Epithelial cell of esophagus (primary cell): ENCODE measurements at regions not wholly inside any gene's neighbourhood (a gene's known extent, or its start where the extent isn't known, plus 50 kb on each side); places are given as distances from the start of the nearest gene placed in this dataset.
"Not testable (repeated sequence)": the region's sequence is repeated elsewhere in the genome, so short reads cannot be mapped to it uniquely, and the experiment has no call there.

Experiments
- DNase-seq: peaks from one replicate; pipeline ENCODE4 v3.0.0; 2010; ENCODE audit warnings: low read depth
- H3K4me3 ChIP-seq: 2 replicates; pipeline ENCODE4 v1.5.1; 2011; ENCODE audit warnings: mild to moderate bottlenecking, low read length, control low read depth
- CTCF ChIP-seq: IDR thresholded peaks from 2 replicates; pipeline ENCODE4 v1.5.1; 2011; ENCODE audit warnings: low read depth, mild to moderate bottlenecking, low read length, control low read depth, inconsistent platforms; ENCODE audit not compliant: insufficient read depth; ENCODE audit errors: missing control alignments

DNA sequence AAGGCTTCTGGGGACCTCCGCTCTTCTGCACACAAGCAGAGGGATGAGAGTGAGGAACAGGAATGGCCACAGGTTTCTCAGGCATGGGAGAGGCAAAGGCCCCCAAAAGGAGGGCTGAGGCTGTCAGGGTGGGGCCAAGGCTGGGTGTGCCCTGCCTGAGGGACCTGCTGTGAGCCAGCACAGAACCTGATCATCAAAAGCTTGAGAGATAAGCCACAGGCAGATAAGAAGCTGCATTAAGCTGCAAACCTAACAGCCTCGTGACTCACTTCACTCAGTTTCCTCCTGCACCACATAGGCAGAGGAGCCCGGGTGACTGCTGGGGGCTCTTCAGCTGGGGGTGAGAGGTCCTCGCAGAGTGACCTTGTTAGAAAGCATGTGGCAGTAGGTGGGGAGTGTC lies 64.5 kb upstream of the LAPTM4A start:
- no peak for TF ChIP-seq CTCF
- H3K4me3 ChIP-seq, result no peak overlapping the region
- DNase-seq, result no peak

- no peak for DNase-seq
- H3K4me3 ChIP-seq, result no peak overlapping the region
- TF ChIP-seq CTCF, result no peak
Measured at GRCh38 chr2:20115374-20115773, 63.9 kb upstream of the LAPTM4A start.

GRCh38 chr2:20113986-20114938 lies 62.8 kb upstream of the LAPTM4A start:
- no peak for TF ChIP-seq CTCF
- no peak overlapping the region for H3K4me3 ChIP-seq
- DNase-seq, result peak; percentile 89

DNA sequence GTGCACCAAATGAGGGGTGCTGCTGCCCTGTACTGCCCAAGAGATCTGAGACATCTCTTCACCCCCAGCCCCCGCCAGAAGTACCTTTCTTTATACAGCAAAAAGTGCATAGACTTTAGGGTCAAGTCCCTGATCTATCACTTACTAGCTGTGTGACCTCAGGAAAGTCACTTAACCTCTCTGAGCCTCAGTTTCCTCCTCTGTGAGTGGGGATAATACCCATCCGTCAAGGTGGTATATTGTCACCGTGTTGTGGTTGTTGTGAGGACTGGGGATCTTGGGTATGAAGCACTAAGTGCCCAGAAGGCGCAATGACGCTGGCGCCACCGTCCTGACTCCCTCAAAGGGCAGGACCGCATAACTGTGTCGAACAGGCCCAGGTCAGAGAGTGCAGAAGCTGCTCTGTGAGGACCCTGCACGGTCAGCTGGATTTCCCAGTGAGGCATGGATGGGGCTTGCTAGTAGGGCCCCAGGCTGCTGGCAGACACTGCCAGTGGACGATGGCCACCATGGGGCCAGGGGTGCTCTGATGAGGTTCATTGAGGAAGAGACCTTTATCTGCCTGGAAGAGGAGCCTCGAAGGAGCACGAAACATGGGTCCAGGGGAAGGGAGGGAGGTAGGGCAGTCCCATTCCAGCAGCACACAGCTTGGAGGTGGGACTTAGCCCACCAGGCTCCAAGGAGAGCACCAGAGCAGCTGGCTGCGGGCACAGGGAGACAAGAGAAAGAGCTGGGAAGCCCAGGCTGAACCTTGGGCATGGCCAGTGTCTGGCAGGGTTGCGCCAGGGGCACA lies 61.8 kb upstream of the LAPTM4A start:
- DNase-seq, result no peak
- TF ChIP-seq CTCF, result no peak
- H3K4me3 ChIP-seq, result no peak overlapping the region

DNA sequence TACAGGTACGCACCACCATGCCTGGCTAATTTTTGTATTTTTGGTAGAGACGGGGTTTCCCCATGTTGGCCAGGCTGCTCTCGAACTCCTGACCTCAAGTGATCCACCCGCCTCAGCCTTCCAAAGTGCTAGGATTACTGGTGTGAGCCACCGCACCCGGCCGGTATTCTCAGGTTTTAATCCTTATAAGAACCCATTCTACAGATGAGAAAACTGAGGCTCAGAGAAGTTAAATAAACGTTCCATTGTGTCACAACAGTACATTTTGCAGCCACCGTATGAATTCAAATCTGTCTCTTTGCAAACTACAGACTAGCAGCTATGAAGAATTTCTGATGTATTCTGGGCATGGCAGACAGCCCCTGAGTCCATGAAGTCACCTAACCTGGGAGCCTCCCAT lies 60.9 kb upstream of the LAPTM4A start:
- not testable (repeated sequence) for H3K4me3 ChIP-seq, DNase-seq

GRCh38 chr2:20111311-20112131 lies 60.1 kb upstream of the LAPTM4A start:
- no peak for DNase-seq
- no peak overlapping the region for H3K4me3 ChIP-seq
- no peak for TF ChIP-seq CTCF

DNA sequence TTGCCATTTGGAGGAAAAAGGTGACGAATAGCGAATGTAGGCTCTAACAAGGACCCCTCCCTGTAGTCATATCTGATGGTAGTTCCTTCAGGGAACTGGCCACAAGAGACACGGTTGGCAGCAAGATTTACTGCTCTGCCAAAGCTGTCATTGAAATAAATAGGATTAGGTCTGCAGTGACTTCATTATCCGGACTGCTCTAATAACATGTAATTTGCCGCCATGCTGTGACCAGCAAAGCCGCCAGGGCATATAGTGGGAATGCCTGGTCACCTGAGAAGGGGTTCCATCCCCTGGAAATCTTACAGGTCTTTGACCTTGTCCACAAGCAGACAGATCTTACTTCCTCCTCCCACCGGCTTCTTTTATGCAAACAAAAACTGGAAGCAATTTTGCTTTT lies 59.4 kb upstream of the LAPTM4A start:
- no peak overlapping the region for H3K4me3 ChIP-seq
- DNase-seq, result no peak
- TF ChIP-seq CTCF, result no peak
